Renal pelvis (tissue), 1 donor: ENCODE measurements at regions not wholly inside any gene's neighbourhood (a gene's known extent, or its start where the extent isn't known, plus 50 kb on each side); places are given as distances from the start of the nearest gene placed in this dataset.
"Not testable (repeated sequence)": the region's sequence is repeated elsewhere in the genome, so short reads cannot be mapped to it uniquely, and the experiment has no call there.

ENCODE experiments used
- DNase-seq: peaks from one replicate; pipeline ENCODE4 v3.0.0-alpha.2; 2013

GRCh38 chr1:187038784-187039183, 210.0 kb downstream of the PLA2G4A start:
- no peak for DNase-seq

- DNase-seq = no peak
Observed at GRCh38 chr1:187041104-187041503, 212.4 kb downstream of the PLA2G4A start.

- DNase-seq = no peak
Observed at GRCh38 chr1:187042538-187042937, 213.8 kb downstream of the PLA2G4A start.

- DNase-seq = not testable (repeated sequence)
Observed at GRCh38 chr1:187043433-187043832, 214.7 kb downstream of the PLA2G4A start.

- no peak for DNase-seq
Observed at GRCh38 chr1:187044411-187044810, 215.7 kb downstream of the PLA2G4A start.

GRCh38 chr1:187045371-187045770, 216.6 kb downstream of the PLA2G4A start:
- no peak for DNase-seq

- no peak for DNase-seq
Observed at GRCh38 chr1:187046293-187046692, 217.5 kb downstream of the PLA2G4A start.

- DNase-seq = no peak
Observed at GRCh38 chr1:187047298-187047697, 218.5 kb downstream of the PLA2G4A start.

- peak; percentile 29 for DNase-seq
Observed at GRCh38 chr1:187051618-187052232, 223.0 kb downstream of the PLA2G4A start.

GRCh38 chr1:187053876-187054275, 225.1 kb downstream of the PLA2G4A start:
- DNase-seq = no peak

- no peak for DNase-seq
Observed at GRCh38 chr1:187054862-187055757, 226.4 kb downstream of the PLA2G4A start.

GRCh38 chr1:187063271-187063670, 234.5 kb downstream of the PLA2G4A start:
- no peak for DNase-seq

- no peak for DNase-seq
Observed at GRCh38 chr1:187067160-187067559, 238.4 kb downstream of the PLA2G4A start.

GRCh38 chr1:187070076-187070475, 241.3 kb downstream of the PLA2G4A start:
- no peak for DNase-seq

- not testable (repeated sequence) for DNase-seq
Observed at GRCh38 chr1:187072262-187073034, 243.7 kb downstream of the PLA2G4A start.

- not testable (repeated sequence) for DNase-seq
Observed at GRCh38 chr1:187073035-187073560, 244.3 kb downstream of the PLA2G4A start.

GRCh38 chr1:187073634-187074245, 245.0 kb downstream of the PLA2G4A start:
- not testable (repeated sequence) for DNase-seq

GRCh38 chr1:187074445-187075048, 245.8 kb downstream of the PLA2G4A start:
- DNase-seq = no peak

- DNase-seq = no peak
Observed at GRCh38 chr1:187076922-187077321, 248.2 kb downstream of the PLA2G4A start.

- no peak for DNase-seq
Observed at GRCh38 chr1:187078321-187078720, 249.6 kb downstream of the PLA2G4A start.

GRCh38 chr1:187078916-187079315, 250.2 kb downstream of the PLA2G4A start:
- no peak for DNase-seq
